ENCODE measurements at regions not wholly inside any gene's neighbourhood (a gene's known extent, or its start where the extent isn't known, plus 50 kb on each side); places are given as distances from the start of the nearest gene placed in this dataset.

DNA sequence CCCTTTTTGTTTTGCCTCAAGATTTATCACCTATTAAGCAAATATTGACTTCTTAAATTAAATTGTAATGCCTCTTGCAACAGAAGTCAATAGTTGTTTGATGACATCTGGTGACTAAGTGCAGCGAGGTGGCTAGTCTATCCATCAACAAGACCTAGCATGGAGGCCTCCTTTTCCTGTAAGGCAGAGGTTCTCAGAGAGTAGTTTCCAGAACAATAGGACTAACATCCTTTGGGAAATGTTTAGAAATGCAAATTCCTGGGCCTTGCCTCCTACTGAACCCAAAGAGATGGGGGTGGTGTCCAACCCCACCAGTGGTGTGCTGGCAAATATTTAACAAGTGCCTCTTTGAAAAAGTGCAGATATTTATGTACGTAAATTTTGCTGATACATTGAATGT, 143.7 kb downstream of the SCP2D1 start:
- WGBS, 2 donors, result 75 to 81% methylated on average over 2 of the region's 2 CpGs

DNA sequence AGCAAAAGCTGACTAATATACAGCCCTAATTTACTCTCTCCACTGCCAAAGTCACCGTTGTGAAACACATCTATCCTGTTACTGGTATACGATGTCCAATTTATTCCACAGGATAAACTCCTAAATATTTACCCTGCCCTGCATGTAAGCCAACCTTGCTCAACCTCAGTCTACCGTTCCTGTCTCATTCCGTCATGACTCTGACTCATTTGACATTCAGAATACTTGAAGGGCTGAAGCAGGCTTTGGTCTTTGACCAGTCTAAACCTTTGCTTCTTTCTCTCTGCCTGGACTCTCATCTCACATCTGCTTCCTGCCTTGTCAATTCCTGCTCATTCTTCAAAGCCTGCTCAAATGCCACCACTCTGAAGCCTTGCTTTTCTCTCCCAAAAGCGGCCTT, 157.5 kb downstream of the SCP2D1 start:
- no peak overlapping the region for H3K9ac ChIP-seq (ENCODE audit: insufficient read depth in 1 of 2, low read length in 2 of 2)
- no peaks in the 10 kb centered on the region for H3K36me3 ChIP-seq (ENCODE audit: control insufficient read depth in 4 of 4, insufficient read depth in 4 of 4, low read length in 4 of 4)
- TF ChIP-seq, protein P1, sequence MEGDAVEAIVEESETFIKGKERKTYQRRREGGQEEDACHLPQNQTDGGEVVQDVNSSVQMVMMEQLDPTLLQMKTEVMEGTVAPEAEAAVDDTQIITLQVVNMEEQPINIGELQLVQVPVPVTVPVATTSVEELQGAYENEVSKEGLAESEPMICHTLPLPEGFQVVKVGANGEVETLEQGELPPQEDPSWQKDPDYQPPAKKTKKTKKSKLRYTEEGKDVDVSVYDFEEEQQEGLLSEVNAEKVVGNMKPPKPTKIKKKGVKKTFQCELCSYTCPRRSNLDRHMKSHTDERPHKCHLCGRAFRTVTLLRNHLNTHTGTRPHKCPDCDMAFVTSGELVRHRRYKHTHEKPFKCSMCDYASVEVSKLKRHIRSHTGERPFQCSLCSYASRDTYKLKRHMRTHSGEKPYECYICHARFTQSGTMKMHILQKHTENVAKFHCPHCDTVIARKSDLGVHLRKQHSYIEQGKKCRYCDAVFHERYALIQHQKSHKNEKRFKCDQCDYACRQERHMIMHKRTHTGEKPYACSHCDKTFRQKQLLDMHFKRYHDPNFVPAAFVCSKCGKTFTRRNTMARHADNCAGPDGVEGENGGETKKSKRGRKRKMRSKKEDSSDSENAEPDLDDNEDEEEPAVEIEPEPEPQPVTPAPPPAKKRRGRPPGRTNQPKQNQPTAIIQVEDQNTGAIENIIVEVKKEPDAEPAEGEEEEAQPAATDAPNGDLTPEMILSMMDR (IDR thresholded peaks at IDR 0.05; ENCODE audit: control extremely low read depth, extremely low read depth), result no peak
- DNase-seq, result no peak
- no peak overlapping the region for H3K4me3 ChIP-seq
- 90 to 94% methylated on average over 5 of the region's 5 CpGs for WGBS, 2 donors
- H3K4me1 ChIP-seq (ENCODE audit: control insufficient read depth in 5 of 5, insufficient read depth in 5 of 5, low read length in 5 of 5), result no peaks in the 10 kb centered on the region
- H3K9me3 ChIP-seq (ENCODE audit: control insufficient read depth in 4 of 4, insufficient read depth in 3 of 4, low read length in 3 of 4), result peaks cover 0 to 6% (median 0%) of the 10 kb centered on the region in 4 donors
- no peak for ATAC-seq (ENCODE audit: insufficient read depth, low FRiP score)
- no peak overlapping the region for H3K27ac ChIP-seq (ENCODE audit: low read depth in 1 of 2, low read length in 1 of 2)
- H3K27me3 ChIP-seq (ENCODE audit: control insufficient read depth in 3 of 3, insufficient read depth in 3 of 3, low read length in 2 of 3), result no peaks in the 10 kb centered on the region

More for the DNA sequence above, 143.7 kb downstream of the SCP2D1 start:
- H3K36me3 ChIP-seq (ENCODE audit: control insufficient read depth in 4 of 4, insufficient read depth in 4 of 4, low read length in 4 of 4), result no peaks in the 10 kb centered on the region
- H3K4me3 ChIP-seq, result no peak overlapping the region
- DNase-seq (no peak), ATAC-seq (ENCODE audit: insufficient read depth, low FRiP score) (no peak)
- no peaks in the 10 kb centered on the region for H3K4me1 ChIP-seq (ENCODE audit: control insufficient read depth in 5 of 5, insufficient read depth in 5 of 5, low read length in 5 of 5)
- H3K9me3 ChIP-seq (ENCODE audit: control insufficient read depth in 4 of 4, insufficient read depth in 3 of 4, low read length in 3 of 4), result peaks cover 0 to 5% (median 2%) of the 10 kb centered on the region in 4 donors
- no peak overlapping the region for H3K9ac ChIP-seq (ENCODE audit: insufficient read depth in 1 of 2, low read length in 2 of 2)
- no peaks in the 10 kb centered on the region for H3K27me3 ChIP-seq (ENCODE audit: control insufficient read depth in 3 of 3, insufficient read depth in 3 of 3, low read length in 2 of 3)
- TF ChIP-seq, protein P1 (IDR thresholded peaks at IDR 0.05; ENCODE audit: control extremely low read depth, extremely low read depth), result no peak
- H3K27ac ChIP-seq (ENCODE audit: low read depth in 1 of 2, low read length in 1 of 2), result no peak overlapping the region

DNA sequence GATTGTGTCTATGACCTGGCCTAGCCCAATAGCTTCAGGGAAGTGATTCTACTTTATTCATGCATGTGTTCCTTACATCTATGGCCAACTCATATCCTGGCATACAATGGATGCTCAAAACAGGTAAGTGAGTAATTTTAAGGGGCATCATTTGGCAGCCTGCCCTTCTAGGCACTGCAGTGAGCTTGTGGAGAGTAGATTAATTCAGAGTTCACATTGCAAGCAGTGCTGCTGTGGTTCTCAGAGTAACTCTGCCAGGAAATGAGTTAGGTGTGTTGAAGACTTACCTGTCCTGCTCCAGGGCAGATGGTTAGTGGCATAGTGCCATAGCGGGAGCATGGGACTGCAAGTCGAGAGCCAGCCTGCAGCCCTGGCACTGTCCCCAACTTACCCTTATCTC, 158.0 kb downstream of the SCP2D1 start:
- peaks cover 0 to 6% (median 0%) of the 10 kb centered on the region in 4 donors for H3K9me3 ChIP-seq (ENCODE audit: control insufficient read depth in 4 of 4, insufficient read depth in 3 of 4, low read length in 3 of 4)
- WGBS, 2 donors, result 72 to 94% methylated on average over 2 of the region's 2 CpGs
- H3K4me1 ChIP-seq (ENCODE audit: control insufficient read depth in 5 of 5, insufficient read depth in 5 of 5, low read length in 5 of 5), result no peaks in the 10 kb centered on the region
- H3K4me3 ChIP-seq, result no peak overlapping the region
- no peak overlapping the region for H3K27ac ChIP-seq (ENCODE audit: low read depth in 1 of 2, low read length in 1 of 2)
- TF ChIP-seq, protein P1 (IDR thresholded peaks at IDR 0.05; ENCODE audit: control extremely low read depth, extremely low read depth), result no peak
- H3K27me3 ChIP-seq (ENCODE audit: control insufficient read depth in 3 of 3, insufficient read depth in 3 of 3, low read length in 2 of 3), result no peaks in the 10 kb centered on the region
- no peaks in the 10 kb centered on the region for H3K36me3 ChIP-seq (ENCODE audit: control insufficient read depth in 4 of 4, insufficient read depth in 4 of 4, low read length in 4 of 4)
- H3K9ac ChIP-seq (ENCODE audit: insufficient read depth in 1 of 2, low read length in 2 of 2), result no peak overlapping the region
- ATAC-seq (ENCODE audit: insufficient read depth, low FRiP score), result no peak
- DNase-seq, result no peak

DNA sequence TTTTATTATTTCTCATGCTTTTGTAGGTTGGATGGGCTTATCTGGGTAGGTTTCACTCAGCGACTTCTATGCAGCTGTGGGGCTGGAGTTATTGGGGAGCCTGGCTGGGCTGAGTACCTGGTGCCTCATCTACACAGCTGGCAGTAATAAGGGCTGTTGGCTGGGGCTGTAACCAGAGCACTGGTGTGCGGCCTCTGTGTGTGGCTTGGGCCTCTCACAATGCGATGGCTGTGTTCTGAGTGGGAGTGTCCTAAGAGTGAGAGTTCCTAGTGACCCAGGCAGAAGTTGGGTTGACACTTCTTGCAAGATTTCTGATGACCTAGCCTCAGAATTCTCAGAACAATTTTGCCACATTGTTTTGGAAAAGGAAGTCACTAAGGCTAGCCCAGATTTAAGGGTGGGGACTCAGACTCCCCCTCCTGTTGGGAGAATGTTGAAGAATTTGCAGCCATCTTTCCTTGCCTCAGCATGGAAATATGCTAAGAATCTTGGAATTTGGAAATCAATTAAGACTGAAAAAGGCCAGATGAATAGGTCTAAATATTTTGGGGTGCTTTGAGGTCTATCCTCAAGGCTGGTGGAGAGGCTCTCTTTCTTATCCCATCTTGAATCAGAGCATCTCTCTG, 158.8 kb downstream of the SCP2D1 start:
- 92 to 95% methylated on average over 3 of the region's 3 CpGs for WGBS, 2 donors
- Histone ChIP-seq H3K27me3 (ENCODE audit: control insufficient read depth in 3 of 3, insufficient read depth in 3 of 3, low read length in 2 of 3) (no peaks in the 10 kb centered on the region), H3K27ac (ENCODE audit: low read depth in 1 of 2, low read length in 1 of 2) (no peak overlapping the region), H3K36me3 (ENCODE audit: control insufficient read depth in 4 of 4, insufficient read depth in 4 of 4, low read length in 4 of 4) (no peaks in the 10 kb centered on the region), H3K4me1 (ENCODE audit: control insufficient read depth in 5 of 5, insufficient read depth in 5 of 5, low read length in 5 of 5) (no peaks in the 10 kb centered on the region), H3K9me3 (ENCODE audit: control insufficient read depth in 4 of 4, insufficient read depth in 3 of 4, low read length in 3 of 4) (peaks cover 0 to 6% (median 0%) of the 10 kb centered on the region in 4 donors), H3K9ac (ENCODE audit: insufficient read depth in 1 of 2, low read length in 2 of 2) (no peak overlapping the region), H3K4me3 (no peak overlapping the region)
- TF ChIP-seq, protein P1 (IDR thresholded peaks at IDR 0.05; ENCODE audit: control extremely low read depth, extremely low read depth), result no peak
- ATAC-seq (ENCODE audit: insufficient read depth, low FRiP score) (no peak), DNase-seq (no peak)
